ENCODE measurements at regions not wholly inside any gene's neighbourhood (a gene's known extent, or its start where the extent isn't known, plus 50 kb on each side); places are given as distances from the start of the nearest gene placed in this dataset.

GRCh38 chr6:14540276-14540675 is 422.7 kb downstream of the CD83 start:
- no peak for DNase-seq (ENCODE audit: low read depth)

GRCh38 chr6:14540810-14541540 is 423.4 kb downstream of the CD83 start:
- H3K4me3 ChIP-seq (ENCODE audit: control insufficient read depth, low read depth, low read length): no peak overlapping the region
- no peak for TF ChIP-seq CTCF (IDR thresholded peaks at IDR 0.05; ENCODE audit: control insufficient read depth, insufficient read depth, low read depth, low read length, missing control alignments)
- DNase-seq (ENCODE audit: low read depth): no peak

More at GRCh38 chr6:14540276-14540675, 422.7 kb downstream of the CD83 start:
- no peak for TF ChIP-seq CTCF (IDR thresholded peaks at IDR 0.05; ENCODE audit: control insufficient read depth, insufficient read depth, low read depth, low read length, missing control alignments)
- H3K4me3 ChIP-seq (ENCODE audit: control insufficient read depth, low read depth, low read length): no peak overlapping the region

GRCh38 chr6:14542670-14543366 is 425.2 kb downstream of the CD83 start:
- DNase-seq (ENCODE audit: low read depth): no peak
- H3K4me3 ChIP-seq (ENCODE audit: control insufficient read depth, low read depth, low read length): no peak overlapping the region
- no peak for TF ChIP-seq CTCF (IDR thresholded peaks at IDR 0.05; ENCODE audit: control insufficient read depth, insufficient read depth, low read depth, low read length, missing control alignments)

- no peak overlapping the region for H3K4me3 ChIP-seq (ENCODE audit: control insufficient read depth, low read depth, low read length)
- no peak for DNase-seq (ENCODE audit: low read depth)
- TF ChIP-seq CTCF (IDR thresholded peaks at IDR 0.05; ENCODE audit: control insufficient read depth, insufficient read depth, low read depth, low read length, missing control alignments): no peak
Observed at GRCh38 chr6:14543971-14544585, 426.5 kb downstream of the CD83 start.

GRCh38 chr6:14544666-14545065 is 427.1 kb downstream of the CD83 start:
- H3K4me3 ChIP-seq (ENCODE audit: control insufficient read depth, low read depth, low read length): no peak overlapping the region
- no peak for TF ChIP-seq CTCF (IDR thresholded peaks at IDR 0.05; ENCODE audit: control insufficient read depth, insufficient read depth, low read depth, low read length, missing control alignments)
- DNase-seq (ENCODE audit: low read depth): no peak

GRCh38 chr6:14545496-14545895 is 427.9 kb downstream of the CD83 start:
- H3K4me3 ChIP-seq (ENCODE audit: control insufficient read depth, low read depth, low read length): no peak overlapping the region
- DNase-seq (ENCODE audit: low read depth): no peak
- TF ChIP-seq CTCF (IDR thresholded peaks at IDR 0.05; ENCODE audit: control insufficient read depth, insufficient read depth, low read depth, low read length, missing control alignments): no peak
